ENCODE measurements at regions not wholly inside any gene's neighbourhood (a gene's known extent, or its start where the extent isn't known, plus 50 kb on each side); places are given as distances from the start of the nearest gene placed in this dataset.

- H3K27me3 Mint-ChIP-seq: no peaks in the 10 kb centered on the region
- DNase-seq: no peak
- H3K79me2 ChIP-seq (ENCODE audit: control insufficient read depth, insufficient read depth, low read length): no peaks in the 10 kb centered on the region
- H4K20me1 ChIP-seq (ENCODE audit: control insufficient read depth, insufficient read depth, low read length, poor library complexity, severe bottlenecking): no peaks in the 10 kb centered on the region
- no peaks in the 10 kb centered on the region for H3K4me1 ChIP-seq (ENCODE audit: control insufficient read depth in 2 of 2, insufficient read depth in 2 of 2, low read length in 2 of 2)
- no peaks in the 10 kb centered on the region for H3K9me3 Mint-ChIP-seq (ENCODE audit: insufficient read depth)
- H3K27ac ChIP-seq (ENCODE audit: low read length in 2 of 2): no peak overlapping the region
- H3K4me2 ChIP-seq (replicated peaks; ENCODE audit: low read depth, low read length, poor library complexity, severe bottlenecking): no peak overlapping the region
- H3K4me3 Mint-ChIP-seq: no peak overlapping the region
- H3K4me3 ChIP-seq (ENCODE audit: control extremely low read depth in 1 of 5, extremely low read depth in 1 of 5, insufficient read depth in 1 of 5, low read depth in 2 of 5, low read length in 4 of 5): no peak overlapping the region
- TF ChIP-seq EZH2 (IDR thresholded peaks at IDR 0.05; ENCODE audit: borderline replicate concordance, insufficient read depth, low read depth, low read length, poor library complexity, severe bottlenecking) (no peak), CTCF (IDR thresholded peaks at IDR 0.05) (no peak)
- no peaks in the 10 kb centered on the region for H3K9me3 ChIP-seq (ENCODE audit: control extremely low read depth in 1 of 3, control insufficient read depth in 2 of 3, insufficient read depth in 1 of 3, low read length in 2 of 3)
- no peak overlapping the region for H2AFZ ChIP-seq (ENCODE audit: insufficient read depth, low read depth, low read length, poor library complexity, severe bottlenecking)
- H3K27ac Mint-ChIP-seq: no peak overlapping the region
- H3K9ac ChIP-seq (ENCODE audit: low read length): no peak overlapping the region
- no peaks in the 10 kb centered on the region for H3K36me3 ChIP-seq (replicated peaks in 1 of 2; ENCODE audit: control extremely low read depth in 1 of 2, control insufficient read depth in 1 of 2, extremely low read depth in 1 of 2, insufficient read depth in 2 of 2, low read length in 1 of 2)
- intact Hi-C loops (cut with micrococcal nuclease): no loop called here
- WGBS (ENCODE audit: insufficient coverage): 76% methylated on average over 12 of the region's 12 CpGs
- H3K4me1 Mint-ChIP-seq: peaks cover 2% of the 10 kb centered on the region
- no peak for ATAC-seq (ENCODE audit: low read depth)
- CTCF ChIA-PET: no interaction called here
- H3K27me3 ChIP-seq (replicated peaks in 1 of 4; ENCODE audit: control extremely low read depth in 1 of 4, control insufficient read depth in 3 of 4, insufficient read depth in 4 of 4, low read length in 3 of 4): no peaks in the 10 kb centered on the region
- POLR2A ChIA-PET: no interaction called here
These were observed 113.7 kb downstream of the FAM217A start for GRCh38 chr6:3965071-3965718.

- no peak overlapping the region for H3K4me3 ChIP-seq (ENCODE audit: control extremely low read depth in 1 of 5, extremely low read depth in 1 of 5, insufficient read depth in 1 of 5, low read depth in 2 of 5, low read length in 4 of 5)
- ChIA-PET CTCF (no interaction called here), POLR2A (no interaction called here)
- no peaks in the 10 kb centered on the region for H3K9me3 ChIP-seq (ENCODE audit: control extremely low read depth in 1 of 3, control insufficient read depth in 2 of 3, insufficient read depth in 1 of 3, low read length in 2 of 3)
- TF ChIP-seq EZH2 (IDR thresholded peaks at IDR 0.05; ENCODE audit: borderline replicate concordance, insufficient read depth, low read depth, low read length, poor library complexity, severe bottlenecking) (no peak), CTCF (IDR thresholded peaks at IDR 0.05) (no peak)
- DNase-seq: no peak
- no peaks in the 10 kb centered on the region for H3K79me2 ChIP-seq (ENCODE audit: control insufficient read depth, insufficient read depth, low read length)
- H4K20me1 ChIP-seq (ENCODE audit: control insufficient read depth, insufficient read depth, low read length, poor library complexity, severe bottlenecking): no peaks in the 10 kb centered on the region
- 74% methylated on average over 4 of the region's 9 CpGs for WGBS (ENCODE audit: insufficient coverage)
- H3K36me3 ChIP-seq (replicated peaks in 1 of 2; ENCODE audit: control extremely low read depth in 1 of 2, control insufficient read depth in 1 of 2, extremely low read depth in 1 of 2, insufficient read depth in 2 of 2, low read length in 1 of 2): no peaks in the 10 kb centered on the region
- H3K27me3 ChIP-seq (replicated peaks in 1 of 4; ENCODE audit: control extremely low read depth in 1 of 4, control insufficient read depth in 3 of 4, insufficient read depth in 4 of 4, low read length in 3 of 4): no peaks in the 10 kb centered on the region
- Mint-ChIP-seq H3K27me3 (no peaks in the 10 kb centered on the region), H3K4me3 (no peak overlapping the region), H3K27ac (no peak overlapping the region), H3K4me1 (peaks cover 2% of the 10 kb centered on the region), H3K9me3 (ENCODE audit: insufficient read depth) (no peaks in the 10 kb centered on the region)
- H3K4me2 ChIP-seq (replicated peaks; ENCODE audit: low read depth, low read length, poor library complexity, severe bottlenecking): no peak overlapping the region
- no peak overlapping the region for H3K9ac ChIP-seq (ENCODE audit: low read length)
- no peak for ATAC-seq (ENCODE audit: low read depth)
- H2AFZ ChIP-seq (ENCODE audit: insufficient read depth, low read depth, low read length, poor library complexity, severe bottlenecking): no peak overlapping the region
- H3K27ac ChIP-seq (ENCODE audit: low read length in 2 of 2): no peak overlapping the region
- H3K4me1 ChIP-seq (ENCODE audit: control insufficient read depth in 2 of 2, insufficient read depth in 2 of 2, low read length in 2 of 2): no peaks in the 10 kb centered on the region
- intact Hi-C loops (cut with micrococcal nuclease): no loop called here
These were observed 112.5 kb downstream of the FAM217A start for GRCh38 chr6:3966426-3966825.

Measured in B cell (primary cell).